Activated T-cell treated with anti-CD3 and anti-CD28 coated beads, Interleukin-2, amount 50 U/mL, for 24 hours (primary cell): ENCODE measurements at regions not wholly inside any gene's neighbourhood (a gene's known extent, or its start where the extent isn't known, plus 50 kb on each side); places are given as distances from the start of the nearest gene placed in this dataset.
"Not testable (repeated sequence)": the region's sequence is repeated elsewhere in the genome, so short reads cannot be mapped to it uniquely, and the experiment has no call there.

ENCODE experiments used
- DNase-seq: peaks from one replicate; pipeline ENCODE4 v3.0.0-alpha.2; 2020
- H3K27ac Mint-ChIP-seq: 2 replicates; pipeline ENCODE4 v1.8.0; 2020; ENCODE audit warnings: mild to moderate bottlenecking, mixed read lengths
- H3K27me3 Mint-ChIP-seq: 2 replicates; pipeline ENCODE4 v1.8.0; 2020; ENCODE audit warnings: mixed read lengths
- H3K36me3 Mint-ChIP-seq: 2 replicates; pipeline ENCODE4 v1.8.0; 2020; ENCODE audit warnings: low read depth, mixed read lengths
- H3K4me1 Mint-ChIP-seq: 2 replicates; pipeline ENCODE4 v1.8.0; 2020; ENCODE audit warnings: low read depth, mixed read lengths
- H3K4me3 Mint-ChIP-seq: 2 replicates; pipeline ENCODE4 v1.8.0; 2020; ENCODE audit warnings: mild to moderate bottlenecking, moderate library complexity, mixed read lengths
- H3K9me3 Mint-ChIP-seq: 2 replicates; pipeline ENCODE4 v1.8.0; 2020; ENCODE audit warnings: mixed read lengths

DNA sequence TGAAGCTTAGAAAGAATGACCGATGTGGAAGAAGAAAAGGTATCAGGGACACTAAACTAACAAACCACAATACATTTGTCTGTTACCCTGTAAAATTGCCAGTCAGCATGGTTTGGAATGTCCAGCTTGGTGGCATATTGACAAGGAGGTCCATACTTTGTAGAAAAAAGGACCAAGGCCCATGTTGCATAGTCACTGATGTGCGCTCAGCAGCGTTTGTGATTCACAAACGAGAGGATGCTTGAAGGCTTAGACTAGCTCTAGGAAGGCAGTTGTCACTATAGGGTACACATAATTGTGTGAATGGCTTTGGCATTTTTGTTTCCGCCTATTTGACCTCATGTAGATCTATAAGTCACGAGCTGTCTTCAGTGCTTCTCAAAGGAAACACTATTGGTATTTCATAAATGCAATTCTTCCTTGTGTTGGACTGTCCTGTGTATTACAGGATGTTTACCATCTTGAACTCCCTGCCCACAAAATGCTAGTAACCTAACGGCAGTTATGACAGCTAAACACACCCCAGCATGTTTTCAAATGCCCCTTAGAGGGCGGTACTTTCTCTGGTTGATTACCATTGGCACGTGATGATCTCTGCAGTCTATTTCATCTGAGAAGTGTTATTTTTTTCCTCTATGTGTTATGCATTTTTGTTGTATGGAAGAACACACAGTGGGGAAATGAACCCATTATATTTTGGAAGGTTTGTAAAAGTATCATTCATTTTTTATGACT lies 304.2 kb downstream of the CYRIA start:
- no peak overlapping the region for H3K4me3 Mint-ChIP-seq
- H3K36me3 Mint-ChIP-seq, result no peaks in the 10 kb centered on the region
- H3K4me1 Mint-ChIP-seq, result no peaks in the 10 kb centered on the region
- peaks cover 4% of the 10 kb centered on the region for H3K9me3 Mint-ChIP-seq
- no peak overlapping the region for H3K27ac Mint-ChIP-seq
- DNase-seq, result no peak
- H3K27me3 Mint-ChIP-seq, result no peaks in the 10 kb centered on the region

DNA sequence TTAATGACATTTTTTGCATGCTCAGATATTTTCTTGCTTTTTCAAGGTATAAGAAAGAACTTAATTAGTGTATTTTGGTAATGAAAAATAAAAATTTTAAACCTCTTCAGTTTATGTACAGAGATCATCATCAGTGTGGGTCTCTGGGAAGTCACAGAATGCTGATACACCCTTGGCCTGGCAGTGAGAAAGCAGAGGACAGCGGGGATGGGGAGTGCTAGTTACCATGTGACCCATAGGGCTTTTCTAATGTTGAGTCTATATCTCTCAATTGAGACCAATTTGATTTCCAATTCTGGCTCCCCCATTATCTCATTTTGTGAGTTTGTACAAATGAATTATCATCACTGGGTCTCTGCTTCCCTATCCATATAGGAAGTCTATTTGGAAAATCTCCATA lies 305.7 kb downstream of the CYRIA start:
- H3K4me3 Mint-ChIP-seq, result no peak overlapping the region
- peaks cover 4% of the 10 kb centered on the region for H3K9me3 Mint-ChIP-seq
- no peaks in the 10 kb centered on the region for H3K36me3 Mint-ChIP-seq
- no peaks in the 10 kb centered on the region for H3K4me1 Mint-ChIP-seq
- no peak overlapping the region for H3K27ac Mint-ChIP-seq
- no peak for DNase-seq
- H3K27me3 Mint-ChIP-seq, result no peaks in the 10 kb centered on the region

DNA sequence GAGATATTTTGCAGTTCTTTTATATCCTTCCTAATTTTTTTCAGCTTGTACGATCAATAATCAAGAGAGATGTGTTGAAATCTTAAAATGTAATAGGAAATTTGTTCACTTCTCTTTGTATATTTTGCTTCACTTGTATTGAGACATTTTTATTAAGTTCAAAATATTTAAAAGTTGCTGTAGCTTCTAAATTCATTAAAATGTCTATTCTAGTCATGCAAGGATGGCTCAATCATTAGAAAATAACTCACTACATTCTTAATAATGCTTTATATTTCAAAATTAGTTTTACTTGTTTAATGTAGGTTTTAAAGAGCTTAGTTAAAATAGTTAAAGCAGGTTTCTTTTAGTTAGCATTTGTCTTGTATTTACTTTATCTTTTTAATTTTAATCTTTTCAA lies 308.4 kb downstream of the CYRIA start:
- peaks cover 2% of the 10 kb centered on the region for H3K9me3 Mint-ChIP-seq
- H3K36me3 Mint-ChIP-seq, result no peaks in the 10 kb centered on the region
- no peaks in the 10 kb centered on the region for H3K4me1 Mint-ChIP-seq
- no peak overlapping the region for H3K4me3 Mint-ChIP-seq
- no peaks in the 10 kb centered on the region for H3K27me3 Mint-ChIP-seq
- H3K27ac Mint-ChIP-seq, result no peak overlapping the region
- DNase-seq, result no peak

DNA sequence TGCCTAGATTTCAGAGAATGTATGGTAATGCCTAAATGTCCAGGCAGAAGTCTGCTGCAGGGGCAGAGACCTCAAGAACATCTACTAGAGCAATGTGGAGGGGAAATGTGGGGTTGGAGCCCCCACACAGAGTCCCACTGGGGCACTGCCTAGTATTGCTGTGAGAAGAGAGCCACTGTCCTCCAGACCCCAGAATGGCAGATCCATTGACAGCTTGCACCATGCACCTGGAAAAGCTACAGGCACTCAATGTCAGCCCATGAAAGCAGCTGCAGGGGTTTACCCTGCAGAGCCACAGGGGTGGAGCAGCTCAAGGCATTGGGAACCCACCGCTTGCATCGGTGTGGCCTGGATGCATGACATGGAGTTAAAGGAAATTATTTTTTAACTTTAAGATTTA lies 314.1 kb downstream of the CYRIA start:
- Mint-ChIP-seq H3K27me3 (no peaks in the 10 kb centered on the region), H3K27ac (no peak overlapping the region), H3K36me3 (no peaks in the 10 kb centered on the region), H3K9me3 (peaks cover 11% of the 10 kb centered on the region), H3K4me3 (no peak overlapping the region), H3K4me1 (no peaks in the 10 kb centered on the region)
- no peak for DNase-seq

DNA sequence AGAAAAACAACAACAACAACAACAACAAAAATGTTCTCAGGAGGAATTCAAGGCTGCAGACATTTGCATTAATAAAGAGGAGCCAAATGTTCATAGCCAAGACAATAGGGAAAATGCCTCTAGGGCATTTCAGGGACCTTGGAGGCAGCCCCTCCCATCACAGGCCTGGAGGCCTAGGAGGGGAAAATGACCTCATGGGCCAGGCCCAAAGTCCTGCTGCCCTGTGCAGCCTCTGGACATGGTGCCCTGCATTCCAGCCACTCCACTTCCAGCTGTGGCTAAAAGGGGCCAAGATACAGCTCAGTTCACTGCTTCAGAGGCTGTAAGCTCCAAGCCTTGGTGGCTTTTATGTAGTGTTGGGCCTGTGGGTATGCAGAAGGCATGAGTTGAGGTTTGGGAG lies 314.5 kb downstream of the CYRIA start:
- Mint-ChIP-seq H3K27ac (no peak overlapping the region), H3K4me3 (no peak overlapping the region), H3K9me3 (peaks cover 11% of the 10 kb centered on the region), H3K4me1 (no peaks in the 10 kb centered on the region), H3K36me3 (no peaks in the 10 kb centered on the region), H3K27me3 (no peaks in the 10 kb centered on the region)
- DNase-seq, result no peak

DNA sequence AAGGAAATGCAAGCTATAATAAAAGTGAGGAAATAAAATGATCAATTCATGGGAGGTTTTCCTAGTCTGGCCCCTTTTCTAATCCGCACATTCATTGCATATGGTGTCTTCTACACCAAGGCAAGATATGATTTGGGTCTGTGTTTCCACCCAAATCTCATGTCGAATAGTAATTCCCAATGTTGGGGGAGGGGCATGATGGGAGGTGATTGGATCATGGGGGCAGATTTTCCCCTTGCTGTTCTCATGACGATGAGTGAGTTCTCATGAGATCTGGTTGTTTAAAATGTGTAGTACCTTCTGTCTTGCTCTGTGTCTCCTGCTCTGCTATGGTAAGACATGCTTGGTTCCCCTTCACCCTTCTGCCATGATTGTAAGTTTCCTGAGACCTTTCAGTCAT lies 315.4 kb downstream of the CYRIA start:
- Mint-ChIP-seq H3K9me3 (peaks cover 16% of the 10 kb centered on the region), H3K27ac (no peak overlapping the region), H3K27me3 (no peaks in the 10 kb centered on the region), H3K4me3 (no peak overlapping the region), H3K4me1 (no peaks in the 10 kb centered on the region), H3K36me3 (no peaks in the 10 kb centered on the region)
- DNase-seq, result no peak

DNA sequence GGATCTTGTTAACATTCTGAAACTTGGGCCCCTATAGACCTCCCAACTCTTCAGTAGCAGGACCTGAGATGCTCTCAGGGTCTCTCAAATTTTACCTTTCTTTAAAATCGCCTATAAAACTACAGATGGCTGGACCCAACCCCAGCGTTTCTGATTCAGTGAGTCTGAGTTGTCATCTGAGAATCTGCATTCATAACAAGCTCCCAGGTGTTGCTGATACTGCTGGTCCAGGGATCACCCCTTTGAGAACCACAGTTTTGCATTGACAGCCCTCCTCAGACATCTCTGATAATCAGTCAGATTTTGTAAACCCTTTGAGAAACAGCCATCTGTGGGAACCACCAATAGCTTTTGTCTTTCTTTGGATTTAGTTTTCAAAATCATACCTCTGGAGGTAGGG lies 315.8 kb downstream of the CYRIA start:
- Mint-ChIP-seq H3K27me3 (no peaks in the 10 kb centered on the region), H3K9me3 (peaks cover 16% of the 10 kb centered on the region), H3K4me1 (no peaks in the 10 kb centered on the region), H3K27ac (no peak overlapping the region), H3K36me3 (no peaks in the 10 kb centered on the region), H3K4me3 (no peak overlapping the region)
- DNase-seq, result no peak

DNA sequence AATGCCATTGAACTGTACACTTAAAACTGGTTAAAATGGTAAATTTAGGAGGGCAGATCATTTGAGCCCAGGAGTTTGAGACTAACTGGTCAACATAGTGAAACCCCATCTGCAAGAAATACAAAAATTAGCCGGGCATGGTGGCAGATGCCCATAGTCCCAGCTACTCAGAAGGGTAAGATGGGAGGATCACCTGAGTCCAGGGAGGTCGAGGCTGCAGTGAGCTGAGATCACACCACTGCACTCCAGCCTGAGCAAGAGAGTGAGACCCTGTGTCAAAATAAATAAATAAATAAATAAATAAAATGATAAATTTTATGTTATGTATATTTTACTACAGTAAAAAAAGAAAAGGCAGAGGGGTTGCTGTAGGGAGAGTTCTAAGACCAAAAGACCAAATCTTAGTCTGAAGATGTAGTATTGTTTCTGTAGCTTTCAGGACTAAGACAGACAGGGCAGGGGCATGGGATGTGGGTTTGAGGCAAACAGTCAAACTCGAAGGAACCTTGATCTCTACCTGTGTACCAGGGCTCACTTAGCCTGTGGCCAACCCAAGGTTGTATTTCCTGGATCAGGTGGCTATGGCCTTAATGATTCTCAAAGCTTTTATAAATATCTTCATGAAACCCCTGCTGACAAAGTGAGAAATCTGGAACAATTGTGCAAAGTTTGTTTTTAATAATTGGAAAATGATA lies 316.7 kb downstream of the CYRIA start:
- H3K36me3 Mint-ChIP-seq, result no peaks in the 10 kb centered on the region

DNA sequence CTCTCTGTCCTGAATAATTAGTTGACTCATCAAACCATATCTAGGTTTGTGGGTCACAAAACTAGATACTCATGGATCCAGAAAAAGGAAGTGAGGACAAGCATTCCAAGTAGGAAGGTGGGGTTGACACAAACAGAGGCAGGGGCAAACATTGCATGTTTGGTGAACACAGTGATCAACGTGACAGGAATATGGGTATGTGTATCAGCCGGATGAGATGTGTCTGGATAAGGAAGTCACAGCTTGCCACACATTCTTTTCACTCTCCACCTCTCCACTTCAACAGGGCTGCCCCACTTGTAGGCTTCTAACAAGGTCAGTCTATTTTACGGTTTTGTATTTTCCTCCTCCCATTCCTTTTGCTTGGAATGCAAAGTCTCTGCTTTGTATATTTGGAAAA lies 319.0 kb downstream of the CYRIA start:
- Mint-ChIP-seq H3K27ac (no peak overlapping the region), H3K36me3 (no peaks in the 10 kb centered on the region), H3K4me3 (no peak overlapping the region), H3K4me1 (no peaks in the 10 kb centered on the region), H3K27me3 (no peaks in the 10 kb centered on the region), H3K9me3 (peaks cover 12% of the 10 kb centered on the region)
- no peak for DNase-seq

More for the DNA sequence above, 316.7 kb downstream of the CYRIA start:
- Mint-ChIP-seq H3K4me3 (no peak overlapping the region), H3K4me1 (no peaks in the 10 kb centered on the region), H3K27ac (no peak overlapping the region), H3K9me3 (peaks cover 16% of the 10 kb centered on the region), H3K27me3 (no peaks in the 10 kb centered on the region)
- DNase-seq, result no peak

DNA sequence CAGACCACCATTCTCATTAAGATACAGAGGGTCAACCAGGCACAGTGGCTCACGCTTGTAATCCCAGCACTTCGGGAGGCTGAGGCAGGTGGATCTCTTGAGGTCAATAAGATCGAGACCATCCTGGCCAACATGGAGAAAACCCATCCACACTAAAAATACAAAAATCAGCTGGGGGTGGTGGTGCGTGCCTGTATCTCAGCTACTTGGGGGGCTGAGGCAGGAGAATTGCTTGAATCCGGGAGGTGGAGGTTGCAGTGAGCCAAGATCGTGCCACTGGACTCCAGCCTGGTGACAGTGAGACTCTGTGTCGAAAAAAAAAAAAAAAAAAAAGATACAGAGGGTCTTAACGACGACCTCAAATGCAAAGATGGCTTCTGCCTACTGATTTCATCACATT lies 320.4 kb downstream of the CYRIA start:
- peaks cover 10% of the 10 kb centered on the region for H3K9me3 Mint-ChIP-seq
- not testable (repeated sequence) for H3K27ac Mint-ChIP-seq, DNase-seq, H3K36me3 Mint-ChIP-seq, H3K27me3 Mint-ChIP-seq, H3K4me3 Mint-ChIP-seq, H3K4me1 Mint-ChIP-seq

DNA sequence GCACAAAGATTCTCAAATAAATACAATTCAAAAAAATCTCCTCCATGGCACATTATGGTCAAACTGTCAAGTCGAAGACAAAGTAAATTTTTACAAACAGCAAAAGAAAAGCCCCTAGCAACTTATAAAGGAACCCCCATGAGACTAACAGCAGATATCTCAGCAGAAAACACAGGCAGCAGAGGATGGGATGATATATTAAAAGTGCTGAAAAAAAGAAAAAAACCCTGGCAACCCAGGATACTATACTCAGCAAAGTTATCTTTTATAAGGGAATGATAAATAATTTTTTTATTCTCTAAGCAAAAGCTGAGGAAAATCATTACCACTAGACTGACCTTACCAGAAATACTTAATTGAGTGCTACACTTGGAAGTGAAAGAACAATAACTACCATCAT lies 326.4 kb downstream of the CYRIA start:
- H3K9me3 Mint-ChIP-seq, result peaks cover 24% of the 10 kb centered on the region
- no peak overlapping the region for H3K27ac Mint-ChIP-seq
- no peak overlapping the region for H3K4me3 Mint-ChIP-seq
- H3K36me3 Mint-ChIP-seq, result no peaks in the 10 kb centered on the region
- no peak for DNase-seq
- H3K27me3 Mint-ChIP-seq, result no peaks in the 10 kb centered on the region
- H3K4me1 Mint-ChIP-seq, result no peaks in the 10 kb centered on the region

DNA sequence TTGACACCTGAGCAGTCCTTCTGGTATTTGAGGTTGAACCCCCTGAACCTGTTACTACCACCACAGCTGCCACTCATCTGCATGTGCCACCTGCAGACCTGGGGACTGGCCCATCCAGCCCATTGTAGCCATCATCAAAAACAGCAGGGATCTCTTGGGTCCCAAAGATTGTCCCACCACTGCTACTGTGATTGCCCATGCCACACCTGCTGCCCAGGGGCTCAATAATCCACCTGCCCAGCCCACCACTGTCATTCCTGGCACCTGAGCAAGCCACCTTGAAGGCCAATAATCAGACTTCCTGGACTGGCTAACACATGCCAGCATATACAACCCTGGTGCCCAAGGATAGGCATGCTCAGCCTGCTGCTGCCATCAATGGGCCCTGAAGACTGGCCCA lies 327.6 kb downstream of the CYRIA start:
- Mint-ChIP-seq H3K36me3 (no peaks in the 10 kb centered on the region), H3K27me3 (no peaks in the 10 kb centered on the region), H3K4me1 (no peaks in the 10 kb centered on the region), H3K4me3 (no peak overlapping the region), H3K27ac (no peak overlapping the region), H3K9me3 (peaks cover 24% of the 10 kb centered on the region)
- no peak for DNase-seq

DNA sequence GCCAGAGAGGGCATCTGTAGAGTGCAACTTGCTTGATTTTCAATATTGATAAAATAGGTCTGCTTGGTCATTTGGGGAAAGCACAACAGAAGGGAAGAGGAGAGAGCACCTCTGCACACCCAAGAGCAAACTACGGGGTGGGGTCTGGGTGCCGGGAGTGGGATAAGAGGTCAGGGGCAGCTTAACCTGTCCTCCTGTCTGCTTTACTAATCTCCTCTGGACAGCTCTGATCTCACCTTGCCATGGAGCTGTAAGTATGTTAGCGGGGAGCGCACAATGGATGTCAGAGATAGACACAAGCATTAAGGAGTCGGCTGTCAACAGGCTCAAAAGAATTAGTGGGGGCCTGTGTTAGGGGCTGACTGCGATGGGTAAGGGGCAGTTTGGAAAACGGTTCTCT lies 328.7 kb downstream of the CYRIA start:
- Mint-ChIP-seq H3K4me1 (no peaks in the 10 kb centered on the region), H3K27ac (no peak overlapping the region), H3K4me3 (no peak overlapping the region), H3K9me3 (peaks cover 24% of the 10 kb centered on the region), H3K36me3 (no peaks in the 10 kb centered on the region), H3K27me3 (no peaks in the 10 kb centered on the region)
- no peak for DNase-seq

DNA sequence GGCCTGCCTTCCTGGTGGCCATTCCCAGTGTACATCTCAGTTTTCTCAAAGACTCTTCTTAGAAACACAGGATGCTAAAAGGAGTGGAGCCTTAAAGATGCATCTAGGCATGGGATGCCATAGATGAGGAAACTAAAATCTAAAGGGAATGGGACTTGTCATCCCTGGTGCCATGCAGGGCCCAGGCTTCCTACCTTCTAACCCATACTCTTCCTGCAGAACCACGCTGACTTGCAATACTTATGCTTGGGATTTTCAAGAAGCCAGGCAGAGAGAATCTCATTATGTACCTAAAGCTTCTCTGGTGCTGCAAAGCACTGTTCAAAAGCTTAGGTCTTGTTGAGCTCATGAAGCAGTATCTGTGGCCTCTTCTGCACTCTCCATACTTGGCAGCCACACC lies 329.1 kb downstream of the CYRIA start:
- no peaks in the 10 kb centered on the region for H3K4me1 Mint-ChIP-seq

DNA sequence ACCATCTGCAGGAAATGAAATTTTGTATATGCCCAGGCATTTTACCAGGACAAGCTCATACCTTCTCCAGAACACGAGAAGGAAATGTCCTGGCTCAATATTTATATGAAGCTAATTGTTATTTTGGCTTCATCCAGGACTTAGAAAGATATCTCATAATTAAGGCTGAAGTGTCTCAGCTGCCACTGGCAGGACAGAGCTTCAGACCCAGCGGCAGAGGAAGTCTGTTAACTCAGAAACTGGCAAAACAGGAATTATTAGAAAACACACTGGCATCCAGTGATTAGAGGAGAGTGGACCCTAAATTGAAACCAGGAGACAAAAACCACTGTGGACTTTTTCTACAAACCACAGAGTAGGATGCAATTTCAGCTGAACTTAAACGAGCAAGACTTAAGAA lies 329.7 kb downstream of the CYRIA start:
- Mint-ChIP-seq H3K4me3 (no peak overlapping the region), H3K36me3 (no peaks in the 10 kb centered on the region), H3K27me3 (no peaks in the 10 kb centered on the region), H3K4me1 (no peaks in the 10 kb centered on the region), H3K9me3 (peaks cover 21% of the 10 kb centered on the region), H3K27ac (no peak overlapping the region)
- no peak for DNase-seq

More for the DNA sequence above, 329.1 kb downstream of the CYRIA start:
- H3K4me3 Mint-ChIP-seq, result no peak overlapping the region
- no peaks in the 10 kb centered on the region for H3K36me3 Mint-ChIP-seq
- H3K9me3 Mint-ChIP-seq, result peaks cover 23% of the 10 kb centered on the region
- no peaks in the 10 kb centered on the region for H3K27me3 Mint-ChIP-seq
- DNase-seq, result no peak
- H3K27ac Mint-ChIP-seq, result no peak overlapping the region
